ENCODE measurements at regions not wholly inside any gene's neighbourhood (a gene's known extent, or its start where the extent isn't known, plus 50 kb on each side); places are given as distances from the start of the nearest gene placed in this dataset.

- no peaks in the 10 kb centered on the region for H3K4me1 ChIP-seq (ENCODE audit: insufficient read depth, low read length, poor library complexity, severe bottlenecking)
- no peak overlapping the region for H3K4me3 ChIP-seq (ENCODE audit: low read depth, low read length, poor library complexity, severe bottlenecking)
- no peak overlapping the region for H3K27ac ChIP-seq (ENCODE audit: low read depth, low read length, poor library complexity, severe bottlenecking)
- no peak overlapping the region for H3K4me2 ChIP-seq (ENCODE audit: low read length)
- no TSS peak for BruUV-seq (replicated peaks)
- no peaks in the 10 kb centered on the region for H3K79me2 ChIP-seq (ENCODE audit: insufficient read depth, low read depth, low read length)
- CTCF ChIA-PET (ENCODE audit: unreplicated experiment): no interaction called here
- POLR2A ChIA-PET: interaction anchor here (0.5 kb wide), 1 partner anchor 1796 kb away, joined by 4 read pairs; no protein-coding TSS in a partner anchor
- no peaks in the 10 kb centered on the region for H3K9me3 ChIP-seq (ENCODE audit: low read length)
- intact Hi-C loops (cut with micrococcal nuclease; ENCODE audit: unreplicated experiment): no loop called here
- no peaks in the 10 kb centered on the region for H3K36me3 ChIP-seq (ENCODE audit: insufficient read depth, low read length)
- no peak overlapping the region for H2AFZ ChIP-seq (ENCODE audit: low read length)
- no peak for TF ChIP-seq CTCF (conservative IDR thresholded peaks at IDR 0.05; ENCODE audit: low read length)
- TF ChIP-seq EZH2phosphoT487 (IDR thresholded peaks at IDR 0.05; ENCODE audit: borderline replicate concordance, low read depth, low read length): no peak
- no peaks in the 10 kb centered on the region for H3K9me2 ChIP-seq (ENCODE audit: insufficient read depth, low read length)
- H4K20me1 ChIP-seq (ENCODE audit: insufficient read depth, low read length): no peaks in the 10 kb centered on the region
- no peak for DNase-seq (ENCODE audit: low spot score)
These were observed 121.2 kb upstream of the NAALADL2 start for GRCh38 chr3:174737966-174738365.

- Histone ChIP-seq H3K79me2 (ENCODE audit: insufficient read depth, low read depth, low read length) (no peaks in the 10 kb centered on the region), H3K9me2 (ENCODE audit: insufficient read depth, low read length) (no peaks in the 10 kb centered on the region), H3K9me3 (ENCODE audit: low read length) (no peaks in the 10 kb centered on the region), H3K27ac (ENCODE audit: low read depth, low read length, poor library complexity, severe bottlenecking) (no peak overlapping the region), H3K4me1 (ENCODE audit: insufficient read depth, low read length, poor library complexity, severe bottlenecking) (no peaks in the 10 kb centered on the region), H2AFZ (ENCODE audit: low read length) (no peak overlapping the region), H3K4me2 (ENCODE audit: low read length) (no peak overlapping the region), H4K20me1 (ENCODE audit: insufficient read depth, low read length) (no peaks in the 10 kb centered on the region), H3K36me3 (ENCODE audit: insufficient read depth, low read length) (no peaks in the 10 kb centered on the region), H3K4me3 (ENCODE audit: low read depth, low read length, poor library complexity, severe bottlenecking) (no peak overlapping the region)
- POLR2A ChIA-PET: interaction anchor here (1.0 kb wide), 1 partner anchor 14 kb away, joined by 3 read pairs; no protein-coding TSS in a partner anchor
- no peak for DNase-seq (ENCODE audit: low spot score)
- no peak for TF ChIP-seq CTCF (conservative IDR thresholded peaks at IDR 0.05; ENCODE audit: low read length)
- no peak for TF ChIP-seq EZH2phosphoT487 (IDR thresholded peaks at IDR 0.05; ENCODE audit: borderline replicate concordance, low read depth, low read length)
- no TSS peak for BruUV-seq (replicated peaks)
- intact Hi-C loops (cut with micrococcal nuclease; ENCODE audit: unreplicated experiment): no loop called here
- CTCF ChIA-PET (ENCODE audit: unreplicated experiment): no interaction called here
These were observed 110.0 kb upstream of the NAALADL2 start for GRCh38 chr3:174749143-174749542.

- no peak for DNase-seq (ENCODE audit: low spot score)
- no peak overlapping the region for H3K27ac ChIP-seq (ENCODE audit: low read depth, low read length, poor library complexity, severe bottlenecking)
- POLR2A ChIA-PET: no interaction called here
- no peaks in the 10 kb centered on the region for H3K9me3 ChIP-seq (ENCODE audit: low read length)
- H4K20me1 ChIP-seq (ENCODE audit: insufficient read depth, low read length): no peaks in the 10 kb centered on the region
- H3K4me3 ChIP-seq (ENCODE audit: low read depth, low read length, poor library complexity, severe bottlenecking): no peak overlapping the region
- no peak for TF ChIP-seq EZH2phosphoT487 (IDR thresholded peaks at IDR 0.05; ENCODE audit: borderline replicate concordance, low read depth, low read length)
- TF ChIP-seq CTCF (conservative IDR thresholded peaks at IDR 0.05; ENCODE audit: low read length): no peak
- H3K9me2 ChIP-seq (ENCODE audit: insufficient read depth, low read length): no peaks in the 10 kb centered on the region
- intact Hi-C loops (cut with micrococcal nuclease; ENCODE audit: unreplicated experiment): no loop called here
- H3K36me3 ChIP-seq (ENCODE audit: insufficient read depth, low read length): no peaks in the 10 kb centered on the region
- H3K4me2 ChIP-seq (ENCODE audit: low read length): no peak overlapping the region
- no peaks in the 10 kb centered on the region for H3K79me2 ChIP-seq (ENCODE audit: insufficient read depth, low read depth, low read length)
- no peaks in the 10 kb centered on the region for H3K4me1 ChIP-seq (ENCODE audit: insufficient read depth, low read length, poor library complexity, severe bottlenecking)
- CTCF ChIA-PET (ENCODE audit: unreplicated experiment): no interaction called here
- no peak overlapping the region for H2AFZ ChIP-seq (ENCODE audit: low read length)
- BruUV-seq (replicated peaks): no TSS peak
These were observed 103.0 kb upstream of the NAALADL2 start for GRCh38 chr3:174755833-174756829.
